Endothelial cell of umbilical vein (primary cell): ENCODE measurements at regions not wholly inside any gene's neighbourhood (a gene's known extent, or its start where the extent isn't known, plus 50 kb on each side); places are given as distances from the start of the nearest gene placed in this dataset.

Experiments used
- BruUV-seq: library from RNA; stranded (reverse); fragments of 400-500 nt; replicated peaks from 2 replicates; lab custom pipeline; 2021; lab: Mats Ljungman, UMichigan
- CTCF ChIA-PET: fragments of 300-600, 350-600 bp; sonication (Branson Sonifier 250); formaldehyde crosslinking; loops from one replicate; lab custom pipeline; 2021; ENCODE audit warnings: antibody characterized with exemption, inconsistent platforms; lab: Charles Lee
- POLR2A ChIA-PET: fragments of 300-600, 350-600 bp; sonication (Branson Sonifier 250); formaldehyde crosslinking; loops from one replicate; lab custom pipeline; 2021; ENCODE audit warnings: antibody characterized with exemption, inconsistent platforms; lab: Charles Lee
- DNase-seq: peaks from one replicate; pipeline ENCODE4 v3.0.0-alpha.2; 2011; ENCODE audit warnings: low read depth, low spot score
- FAIRE-seq: peaks from 2 replicates; lab custom pipeline; 2011; peaks lifted over from hg19 to GRCh38; lab: Jason Lieb, UNC
- H2AFZ ChIP-seq: 2 replicates; pipeline ENCODE4 v1.6.0; 2012; ENCODE audit warnings: low read depth, low read length, control low read depth, inconsistent platforms
- H3K27ac ChIP-seq: 2 replicates; pipeline ENCODE4 v1.5.1; 2011; ENCODE audit warnings: low read depth, mild to moderate bottlenecking, control low read depth, low read length, moderate library complexity; ENCODE audit not compliant: insufficient read depth
- H3K27me3 ChIP-seq, 2 experiments: 2 replicates each; pipeline versions ENCODE4 v1.6.0 to v1.6.1; 2011; ENCODE audit warnings: low read length in 2 of 2, mixed read lengths in 1 of 2; ENCODE audit not compliant: control insufficient read depth in 2 of 2, insufficient read depth in 2 of 2
- H3K36me3 ChIP-seq, 2 experiments: 2 replicates in 1 of 2; 3 replicates in 1 of 2; pipeline ENCODE4 v1.5.1; 2011; ENCODE audit warnings: low read length in 2 of 2, mild to moderate bottlenecking in 1 of 2, moderate library complexity in 1 of 2; ENCODE audit not compliant: control insufficient read depth in 2 of 2, insufficient read depth in 2 of 2; ENCODE audit errors: extremely low read depth in 1 of 2
- H3K4me1 ChIP-seq: 3 replicates; pipeline ENCODE4 v1.5.1; 2011; ENCODE audit warnings: mild to moderate bottlenecking, low read length; ENCODE audit not compliant: control insufficient read depth, insufficient read depth; ENCODE audit errors: extremely low read depth
- H3K4me2 ChIP-seq: 2 replicates; pipeline ENCODE4 v1.6.1; 2011; ENCODE audit warnings: low read length, control low read depth, mixed read lengths; ENCODE audit not compliant: insufficient read depth
- H3K4me3 ChIP-seq, 3 experiments: fragments of 200-600 bp in 1 of 3; sonication (generic), shearing (Covaris generic) in 1 of 3; replicated peaks in 1 of 3; 2 replicates each; pipeline ENCODE4 v1.5.1; 2011 to 2016; ENCODE audit warnings: control low read depth in 3 of 3, low read length in 3 of 3, mild to moderate bottlenecking in 2 of 3, inconsistent platforms in 1 of 3, low read depth in 1 of 3, moderate library complexity in 1 of 3; ENCODE audit not compliant: insufficient read depth in 1 of 3
- H3K79me2 ChIP-seq: 2 replicates; pipeline ENCODE4 v1.6.0; 2012; ENCODE audit warnings: low read length, inconsistent platforms; ENCODE audit not compliant: control insufficient read depth, insufficient read depth
- H3K9ac ChIP-seq: replicated peaks from 2 replicates; pipeline ENCODE3; 2011; ENCODE audit warnings: low read length, control low read depth; ENCODE audit not compliant: insufficient read depth; ENCODE audit errors: extremely low read depth
- H3K9me1 ChIP-seq: replicated peaks from 3 replicates; pipeline ENCODE4 v1.6.0; 2011; ENCODE audit warnings: mild to moderate bottlenecking, low read length; ENCODE audit not compliant: control insufficient read depth, insufficient read depth; ENCODE audit errors: extremely low read depth
- H3K9me3 ChIP-seq: replicated peaks from 2 replicates; pipeline ENCODE4 v1.5.1; 2012; ENCODE audit warnings: low read length, inconsistent platforms; ENCODE audit not compliant: control insufficient read depth, insufficient read depth
- H4K20me1 ChIP-seq: replicated peaks from 2 replicates; pipeline ENCODE3; 2011; ENCODE audit warnings: mild to moderate bottlenecking, low read length; ENCODE audit not compliant: control insufficient read depth, insufficient read depth; ENCODE audit errors: extremely low read depth
- CTCF ChIP-seq, 2 donors: IDR thresholded peaks; 1 replicate in 1 of 2; 2 replicates in 1 of 2; pipeline ENCODE4 v1.5.1; 2011; ENCODE audit warnings: low read length in 2 of 2, mild to moderate bottlenecking in 2 of 2, moderate library complexity in 2 of 2, control low read depth in 1 of 2, inconsistent platforms in 1 of 2, low read depth in 1 of 2; ENCODE audit not compliant: insufficient read depth in 1 of 2; ENCODE audit errors: extremely low read depth in 1 of 2
- EZH2 ChIP-seq: IDR thresholded peaks from 2 replicates; pipeline ENCODE4 v1.6.1; 2012; ENCODE audit warnings: borderline replicate concordance, low read depth, mild to moderate bottlenecking, moderate library complexity, low read length, inconsistent platforms; ENCODE audit not compliant: severe bottlenecking
- FOS ChIP-seq: IDR thresholded peaks from 2 replicates; pipeline ENCODE4 v1.6.1; 2011; ENCODE audit warnings: mild to moderate bottlenecking, low read length, moderate library complexity, borderline replicate concordance; ENCODE audit not compliant: insufficient read depth
- GATA2 ChIP-seq: IDR thresholded peaks from 2 replicates; pipeline ENCODE4 v1.7.0; 2011; ENCODE audit warnings: low read depth, mild to moderate bottlenecking, moderate library complexity, mixed read lengths, low read length; ENCODE audit not compliant: insufficient read length, insufficient read depth
- JUN ChIP-seq: IDR thresholded peaks from 2 replicates; pipeline ENCODE4 v1.6.1; 2011; ENCODE audit warnings: borderline replicate concordance, low read depth; ENCODE audit not compliant: insufficient read length, insufficient read depth
- MYC ChIP-seq: IDR thresholded peaks from one replicate; pipeline ENCODE4 v1.6.1; 2011; ENCODE audit warnings: mild to moderate bottlenecking, low read depth, low read length
- POLR2A ChIP-seq: IDR thresholded peaks from 2 replicates; pipeline ENCODE4 v1.6.1; 2012; ENCODE audit warnings: low read depth, mild to moderate bottlenecking, control low read depth, low read length
- POLR2AphosphoS5 ChIP-seq: IDR thresholded peaks from 2 replicates; pipeline ENCODE4 v1.6.1; 2012; ENCODE audit warnings: low read depth, mild to moderate bottlenecking, control low read depth, low read length, moderate library complexity; ENCODE audit not compliant: insufficient read depth
- dilution Hi-C: fragments of 300-500 bp; cut with MboI; formaldehyde crosslinking; loops from one replicate; pipeline ENCODE4 v1.15.0; 2019; ENCODE audit warnings: low sequenced_read_pairs; ENCODE audit not compliant: extremely low pct_ligation_motif_present
- intact Hi-C: fragments of 100-400 bp; cut with micrococcal nuclease; formaldehyde crosslinking; loops from one replicate; pipeline ENCODE4 v1.10.0; 2022
- TF ChIP-seq, protein P1 (sequence below): IDR thresholded peaks from 2 replicates; pipeline ENCODE4 v1.6.1; 2011; ENCODE audit not compliant: insufficient read depth, insufficient read length

- no peak for FAIRE-seq
These were observed 1382.9 kb downstream of the FAM133A start for GRCh38 chrX:95056901-95057300.

DNA sequence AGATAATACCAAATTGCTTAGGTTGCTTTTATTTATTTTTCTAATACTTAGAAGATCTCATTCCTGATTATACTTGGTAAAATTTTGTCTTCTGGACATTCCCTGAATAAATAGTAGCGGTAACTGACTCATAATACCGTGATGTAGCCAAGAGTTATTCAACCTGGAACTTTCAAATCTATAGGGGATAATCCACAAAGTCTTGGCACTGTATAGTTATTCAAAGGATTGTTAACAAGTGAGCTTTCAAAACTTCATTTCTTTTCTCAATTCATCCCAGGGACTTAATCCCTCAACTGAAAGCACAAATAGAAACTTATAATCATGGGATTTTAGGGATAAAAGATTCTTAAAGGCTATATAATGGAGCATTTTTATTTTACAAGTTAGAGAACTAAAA, 1383.3 kb downstream of the FAM133A start:
- Histone ChIP-seq H3K4me2 (no peak overlapping the region), H3K36me3 (no peaks in the 10 kb centered on the region), H3K4me3 (no peak overlapping the region), H3K27ac (no peak overlapping the region), H3K9ac (no peak overlapping the region), H3K79me2 (no peaks in the 10 kb centered on the region), H3K4me1 (no peaks in the 10 kb centered on the region), H3K27me3 (no peaks in the 10 kb centered on the region), H2AFZ (no peak overlapping the region), H4K20me1 (no peaks in the 10 kb centered on the region), H3K9me1 (no peaks in the 10 kb centered on the region), H3K9me3 (no peaks in the 10 kb centered on the region)
- ChIA-PET CTCF (no interaction called here), POLR2A (no interaction called here)
- no TSS peak for BruUV-seq
- intact Hi-C loops (no loop called here), dilution Hi-C loops (no loop called here)
- FAIRE-seq: no peak
- TF ChIP-seq EZH2 (no peak), FOS (no peak), CTCF (IDR thresholded peaks at IDR 0.05; ENCODE audit: extremely low read depth in 1 of 2, insufficient read depth in 1 of 2, low read depth in 1 of 2, low read length in 2 of 2) (no peak), MYC (no peak), JUN (no peak), POLR2A (no peak), GATA2 (no peak), POLR2AphosphoS5 (no peak)
- TF ChIP-seq, protein P1, sequence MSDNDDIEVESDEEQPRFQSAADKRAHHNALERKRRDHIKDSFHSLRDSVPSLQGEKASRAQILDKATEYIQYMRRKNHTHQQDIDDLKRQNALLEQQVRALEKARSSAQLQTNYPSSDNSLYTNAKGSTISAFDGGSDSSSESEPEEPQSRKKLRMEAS: no peak
- DNase-seq: no peak

More at GRCh38 chrX:95056901-95057300, 1382.9 kb downstream of the FAM133A start:
- Histone ChIP-seq H3K36me3 (no peaks in the 10 kb centered on the region), H3K27ac (no peak overlapping the region), H4K20me1 (no peaks in the 10 kb centered on the region), H3K9me3 (no peaks in the 10 kb centered on the region), H3K79me2 (no peaks in the 10 kb centered on the region), H2AFZ (no peak overlapping the region), H3K4me3 (no peak overlapping the region), H3K4me1 (no peaks in the 10 kb centered on the region), H3K4me2 (no peak overlapping the region), H3K27me3 (no peaks in the 10 kb centered on the region), H3K9ac (no peak overlapping the region), H3K9me1 (no peaks in the 10 kb centered on the region)
- CTCF ChIA-PET: no interaction called here
- TF ChIP-seq, protein P1: no peak
- POLR2A ChIA-PET: no interaction called here
- intact Hi-C loops (no loop called here), dilution Hi-C loops (no loop called here)
- no TSS peak for BruUV-seq
- no peak for DNase-seq
